H9 (cell line): ENCODE measurements at regions not wholly inside any gene's neighbourhood (a gene's known extent, or its start where the extent isn't known, plus 50 kb on each side); places are given as distances from the start of the nearest gene placed in this dataset.

Experiments used
- DNase-seq: peaks from one replicate; pipeline ENCODE4 v3.0.0-alpha.2; 2017
- H2AFZ ChIP-seq: one replicate; pipeline ENCODE4 v1.6.1; 2013; ENCODE audit warnings: mild to moderate bottlenecking, low read length, control low read depth, moderate library complexity
- H2AK5ac ChIP-seq: 2 replicates; pipeline ENCODE4 v1.6.1; 2013; ENCODE audit warnings: low read length, control low read depth, mixed read lengths; ENCODE audit not compliant: insufficient read length
- H2BK120ac ChIP-seq: one replicate; pipeline ENCODE4 v1.6.1; 2013; ENCODE audit warnings: low read depth, mild to moderate bottlenecking, low read length, control low read depth, inconsistent platforms; ENCODE audit not compliant: poor library complexity, severe bottlenecking
- H2BK12ac ChIP-seq: 2 replicates; pipeline ENCODE4 v1.6.1; 2013; ENCODE audit warnings: low read length, control low read depth, mixed read lengths, low read depth; ENCODE audit not compliant: insufficient read length
- H2BK15ac ChIP-seq: 2 replicates; pipeline ENCODE4 v1.6.1; 2013; ENCODE audit warnings: low read depth, low read length, control low read depth
- H2BK20ac ChIP-seq: one replicate; pipeline ENCODE4 v1.6.1; 2013; ENCODE audit warnings: low read depth, mild to moderate bottlenecking, low read length, control low read depth, inconsistent platforms; ENCODE audit not compliant: poor library complexity, severe bottlenecking
- H2BK5ac ChIP-seq: 2 replicates; pipeline ENCODE4 v1.6.1; 2013; ENCODE audit warnings: low read length, control low read depth, mixed read lengths; ENCODE audit not compliant: insufficient read length
- H3K14ac ChIP-seq: 2 replicates; pipeline ENCODE4 v1.6.1; 2013; ENCODE audit warnings: low read length, control low read depth; ENCODE audit not compliant: insufficient read depth
- H3K18ac ChIP-seq: 2 replicates; pipeline ENCODE4 v1.6.1; 2013; ENCODE audit warnings: low read depth, mild to moderate bottlenecking, mixed read lengths, low read length, control low read depth; ENCODE audit not compliant: insufficient read length
- H3K23ac ChIP-seq: 2 replicates; pipeline ENCODE4 v1.6.1; 2013; ENCODE audit warnings: low read length, control low read depth, mixed read lengths, low read depth; ENCODE audit not compliant: insufficient read length
- H3K23me2 ChIP-seq: 2 replicates; pipeline ENCODE4 v1.6.1; 2013; ENCODE audit warnings: low read depth, mild to moderate bottlenecking, mixed read lengths, low read length, control low read depth; ENCODE audit not compliant: insufficient read length, poor library complexity, severe bottlenecking
- H3K27ac ChIP-seq: 2 replicates; pipeline ENCODE4 v1.5.1; 2013; ENCODE audit warnings: low read length, control low read depth, mixed read lengths, low read depth; ENCODE audit not compliant: insufficient read length
- H3K27me3 ChIP-seq: 2 replicates; pipeline ENCODE4 v1.6.1; 2013; ENCODE audit warnings: low read length, control low read depth, inconsistent platforms; ENCODE audit not compliant: insufficient read depth
- H3K4ac ChIP-seq: 2 replicates; pipeline ENCODE4 v1.6.1; 2013; ENCODE audit warnings: low read depth, mild to moderate bottlenecking, control low read depth, inconsistent platforms, low read length, moderate library complexity
- H3K4me1 ChIP-seq: 2 replicates; pipeline ENCODE4 v1.6.1; 2013; ENCODE audit warnings: low read length, control low read depth, inconsistent platforms; ENCODE audit not compliant: insufficient read depth
- H3K4me2 ChIP-seq: 2 replicates; pipeline ENCODE4 v1.6.1; 2013; ENCODE audit warnings: low read length, control low read depth, mixed read lengths; ENCODE audit not compliant: insufficient read length, insufficient read depth
- H3K56ac ChIP-seq: 2 replicates; pipeline ENCODE4 v1.6.1; 2013; ENCODE audit warnings: low read depth, mild to moderate bottlenecking, mixed read lengths, low read length, control low read depth; ENCODE audit not compliant: insufficient read length
- H3K79me1 ChIP-seq: 2 replicates; pipeline ENCODE4 v1.6.1; 2013; ENCODE audit warnings: low read depth, mild to moderate bottlenecking, moderate library complexity, low read length, control low read depth, inconsistent platforms; ENCODE audit not compliant: insufficient read depth, poor library complexity, severe bottlenecking
- H3K79me2 ChIP-seq: 2 replicates; pipeline ENCODE4 v1.6.1; 2013; ENCODE audit warnings: low read length, control low read depth, inconsistent platforms; ENCODE audit not compliant: insufficient read depth
- H3K9ac ChIP-seq: 2 replicates; pipeline ENCODE4 v1.6.1; 2013; ENCODE audit warnings: low read length, control low read depth, mixed read lengths; ENCODE audit not compliant: insufficient read length; ENCODE audit errors: extremely low read depth
- H3K9me3 ChIP-seq: one replicate; pipeline ENCODE4 v1.6.1; 2013; ENCODE audit warnings: low read depth, low read length, inconsistent platforms; ENCODE audit not compliant: control insufficient read depth
- H3T11ph ChIP-seq: one replicate; pipeline ENCODE4 v1.6.1; 2013; ENCODE audit warnings: mild to moderate bottlenecking, low read length, control low read depth, inconsistent platforms
- H4K20me1 ChIP-seq: one replicate; pipeline ENCODE4 v1.6.1; 2013; ENCODE audit not compliant: control insufficient read depth, insufficient read length, insufficient read depth
- H4K5ac ChIP-seq: 2 replicates; pipeline ENCODE4 v1.6.1; 2013; ENCODE audit warnings: low read depth, mild to moderate bottlenecking, mixed read lengths, low read length, control low read depth; ENCODE audit not compliant: insufficient read length
- H4K8ac ChIP-seq: replicated peaks from 2 replicates; pipeline ENCODE4 v1.6.1; 2013; ENCODE audit warnings: low read length, control low read depth, mixed read lengths, low read depth; ENCODE audit not compliant: insufficient read length
- H4K91ac ChIP-seq: 2 replicates; pipeline ENCODE4 v1.6.1; 2013; ENCODE audit warnings: low read depth, mild to moderate bottlenecking, moderate library complexity, mixed read lengths, low read length, control low read depth; ENCODE audit not compliant: insufficient read length
- H3K27ac Mint-ChIP-seq, 3 experiments: 2 replicates in 2 of 3; 3 replicates in 1 of 3; pipeline ENCODE4 v1.8.0; 2020 to 2021; ENCODE audit warnings: mixed read lengths in 3 of 3, mild to moderate bottlenecking in 1 of 3, moderate library complexity in 1 of 3
- H3K27me3 Mint-ChIP-seq: 2 replicates; pipeline ENCODE4 v1.8.0; 2021; ENCODE audit warnings: low read depth, mild to moderate bottlenecking, moderate library complexity, mixed read lengths
- H3K36me3 Mint-ChIP-seq, 3 experiments: 2 replicates in 2 of 3; 3 replicates in 1 of 3; pipeline ENCODE4 v1.8.0; 2020 to 2021; ENCODE audit warnings: low read depth in 3 of 3, mixed read lengths in 3 of 3; ENCODE audit not compliant: insufficient read depth in 1 of 3
- H3K4me1 Mint-ChIP-seq, 2 experiments: 2 replicates each; pipeline ENCODE4 v1.8.0; 2020; ENCODE audit warnings: mixed read lengths in 2 of 2
- H3K4me3 Mint-ChIP-seq, 2 experiments: 2 replicates in 1 of 2; 3 replicates in 1 of 2; pipeline ENCODE4 v1.8.0; 2020 to 2021; ENCODE audit warnings: mild to moderate bottlenecking in 2 of 2, mixed read lengths in 2 of 2, moderate library complexity in 1 of 2
- H3K9me3 Mint-ChIP-seq, 2 experiments: 2 replicates in 1 of 2; 3 replicates in 1 of 2; pipeline ENCODE4 v1.8.0; 2020; ENCODE audit warnings: mild to moderate bottlenecking in 2 of 2, mixed read lengths in 2 of 2, moderate library complexity in 1 of 2
- WGBS: extraction: QIAGEN DNeasy Blood & Tissue Kit; methylation state at CpG from one replicate; pipeline ENCODE4 v1.1.7; 2013; ENCODE audit warnings: missing lambda C conversion rate, low lambda C conversion rate, mixed read lengths; ENCODE audit not compliant: insufficient read length; ENCODE audit errors: extremely low coverage; 5-methylcytosine and 5-hydroxymethylcytosine counted together
- TF ChIP-seq, protein P1 (sequence below): fragments of 200-600 bp; sonication (generic); conservative IDR thresholded peaks from 3 replicates; pipeline ENCODE4 v1.8.0; 2021; ENCODE audit warnings: antibody characterized with exemption, mild to moderate bottlenecking

DNA sequence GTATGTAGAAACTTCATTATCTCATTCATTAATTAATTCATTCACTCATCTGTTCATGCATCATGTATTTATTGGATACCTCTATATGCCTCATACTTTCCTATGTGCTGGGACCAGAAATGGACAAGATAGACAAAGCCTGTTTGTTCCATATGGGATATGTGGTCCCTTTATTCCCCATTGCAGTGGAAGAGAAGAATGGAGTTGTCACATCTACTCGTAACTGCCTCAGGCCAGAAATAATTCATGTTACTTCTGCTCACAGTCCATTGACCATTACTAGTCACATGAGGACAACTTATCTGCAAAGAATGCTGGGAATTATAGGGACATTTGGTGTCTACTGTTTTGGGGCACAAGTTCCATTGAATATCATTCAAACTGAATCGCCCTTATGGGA is 327.8 kb downstream of the MATN1 start:
- Histone ChIP-seq H2AFZ (no peak overlapping the region), H3T11ph (no peak overlapping the region), H4K20me1 (no peaks in the 10 kb centered on the region), H3K23ac (no peak overlapping the region), H4K91ac (no peak overlapping the region), H3K56ac (no peak overlapping the region), H2BK12ac (no peak overlapping the region), H2BK5ac (no peak overlapping the region), H2BK15ac (no peak overlapping the region), H3K79me2 (no peaks in the 10 kb centered on the region), H3K4ac (no peak overlapping the region), H3K14ac (no peak overlapping the region), H3K9ac (no peak overlapping the region), H3K23me2 (no peaks in the 10 kb centered on the region), H3K27ac (no peak overlapping the region), H4K8ac (no peak overlapping the region), H2BK20ac (no peak overlapping the region), H3K9me3 (no peaks in the 10 kb centered on the region), H3K27me3 (no peaks in the 10 kb centered on the region), H2BK120ac (no peak overlapping the region), H2AK5ac (no peak overlapping the region), H3K18ac (no peak overlapping the region), H4K5ac (no peak overlapping the region), H3K4me1 (no peaks in the 10 kb centered on the region), H3K4me2 (no peak overlapping the region), H3K79me1 (no peaks in the 10 kb centered on the region)
- no peaks in the 10 kb centered on the region for H3K4me1 Mint-ChIP-seq
- peaks cover 8% of the 10 kb centered on the region for H3K27me3 Mint-ChIP-seq
- no CpG with 5 or more reads among the region's 2 CpGs for whole genome bisulfite sequencing
- no peak for DNase-seq
- no peaks in the 10 kb centered on the region for H3K36me3 Mint-ChIP-seq
- TF ChIP-seq, protein P1, sequence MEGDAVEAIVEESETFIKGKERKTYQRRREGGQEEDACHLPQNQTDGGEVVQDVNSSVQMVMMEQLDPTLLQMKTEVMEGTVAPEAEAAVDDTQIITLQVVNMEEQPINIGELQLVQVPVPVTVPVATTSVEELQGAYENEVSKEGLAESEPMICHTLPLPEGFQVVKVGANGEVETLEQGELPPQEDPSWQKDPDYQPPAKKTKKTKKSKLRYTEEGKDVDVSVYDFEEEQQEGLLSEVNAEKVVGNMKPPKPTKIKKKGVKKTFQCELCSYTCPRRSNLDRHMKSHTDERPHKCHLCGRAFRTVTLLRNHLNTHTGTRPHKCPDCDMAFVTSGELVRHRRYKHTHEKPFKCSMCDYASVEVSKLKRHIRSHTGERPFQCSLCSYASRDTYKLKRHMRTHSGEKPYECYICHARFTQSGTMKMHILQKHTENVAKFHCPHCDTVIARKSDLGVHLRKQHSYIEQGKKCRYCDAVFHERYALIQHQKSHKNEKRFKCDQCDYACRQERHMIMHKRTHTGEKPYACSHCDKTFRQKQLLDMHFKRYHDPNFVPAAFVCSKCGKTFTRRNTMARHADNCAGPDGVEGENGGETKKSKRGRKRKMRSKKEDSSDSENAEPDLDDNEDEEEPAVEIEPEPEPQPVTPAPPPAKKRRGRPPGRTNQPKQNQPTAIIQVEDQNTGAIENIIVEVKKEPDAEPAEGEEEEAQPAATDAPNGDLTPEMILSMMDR: no peak
- H3K9me3 Mint-ChIP-seq: peaks cover 3% of the 10 kb centered on the region in 2 experiments; a peak in 2 of 5 replicates
- no peak overlapping the region for H3K27ac Mint-ChIP-seq
- no peak overlapping the region for H3K4me3 Mint-ChIP-seq
